HG02678 (cell line): ENCODE measurements at regions not wholly inside any gene's neighbourhood (a gene's known extent, or its start where the extent isn't known, plus 50 kb on each side); places are given as distances from the start of the nearest gene placed in this dataset.
"Not testable (repeated sequence)": the region's sequence is repeated elsewhere in the genome, so short reads cannot be mapped to it uniquely, and the experiment has no call there.

Experiments
- ATAC-seq: cut with Tn5 transposase; IDR thresholded peaks from one replicate; pipeline ENCODE4 v1.9.1; 2021; ENCODE audit warnings: mild to moderate bottlenecking, moderate library complexity; ENCODE audit not compliant: unreplicated experiment

GRCh38 chr13:59425211-59425741 is 738.5 kb downstream of the DIAPH3 start:
- ATAC-seq = no peak

DNA sequence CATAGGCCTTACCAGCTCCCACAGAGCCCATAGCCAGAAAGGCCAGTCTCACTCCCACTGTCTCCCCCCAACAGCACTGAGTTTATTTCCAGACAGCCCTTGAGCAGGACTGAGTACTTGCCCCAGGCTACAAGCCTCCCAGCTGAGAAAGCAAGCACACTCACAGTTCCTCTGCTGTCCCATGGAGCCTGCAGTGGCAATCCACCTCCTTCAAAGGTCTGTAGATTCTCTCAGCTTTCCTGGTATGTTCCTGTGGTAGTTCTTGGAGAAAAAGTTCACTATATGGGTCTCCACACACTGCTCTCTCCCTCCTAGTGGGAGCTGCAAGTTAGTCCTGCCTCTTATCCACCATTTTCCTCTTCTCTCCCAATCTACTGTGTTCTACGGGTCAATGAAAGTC is 728.7 kb downstream of the DIAPH3 start:
- no peak for ATAC-seq

GRCh38 chr13:59437544-59438301 is 726.0 kb downstream of the DIAPH3 start:
- no peak for ATAC-seq

GRCh38 chr13:59439776-59440428 is 723.8 kb downstream of the DIAPH3 start:
- no peak for ATAC-seq

- ATAC-seq = not testable (repeated sequence)
These were observed 722.7 kb downstream of the DIAPH3 start for GRCh38 chr13:59441068-59441467.

DNA sequence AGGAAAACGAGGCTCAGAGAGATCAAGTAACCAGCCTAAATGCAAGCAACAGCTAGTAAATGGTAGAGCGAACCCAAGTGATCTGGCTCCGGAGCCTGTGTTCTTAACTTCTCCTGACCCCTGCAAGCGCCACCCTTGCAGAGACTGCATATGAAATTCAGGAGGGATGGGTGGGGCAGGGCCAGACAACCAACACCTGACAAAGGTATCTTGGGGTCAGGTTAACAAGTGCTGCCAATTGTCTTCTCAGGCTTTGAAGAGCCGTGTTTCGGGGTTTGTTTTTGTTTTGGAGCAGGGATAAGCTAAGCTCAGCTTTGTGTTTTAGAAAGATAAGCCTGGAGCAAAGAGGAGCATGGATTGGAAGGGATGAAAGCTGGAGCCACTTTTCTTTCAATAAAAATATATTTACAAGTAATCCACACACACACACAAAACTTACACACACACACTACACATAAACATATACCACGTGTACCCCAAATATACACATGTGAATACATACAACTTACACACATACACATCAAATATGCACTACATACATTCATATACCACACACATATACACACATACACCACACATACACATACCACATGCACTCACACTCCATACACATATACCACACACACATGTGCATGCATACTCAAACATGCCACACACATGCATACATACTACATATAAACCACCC is 722.0 kb downstream of the DIAPH3 start:
- ATAC-seq = no peak

DNA sequence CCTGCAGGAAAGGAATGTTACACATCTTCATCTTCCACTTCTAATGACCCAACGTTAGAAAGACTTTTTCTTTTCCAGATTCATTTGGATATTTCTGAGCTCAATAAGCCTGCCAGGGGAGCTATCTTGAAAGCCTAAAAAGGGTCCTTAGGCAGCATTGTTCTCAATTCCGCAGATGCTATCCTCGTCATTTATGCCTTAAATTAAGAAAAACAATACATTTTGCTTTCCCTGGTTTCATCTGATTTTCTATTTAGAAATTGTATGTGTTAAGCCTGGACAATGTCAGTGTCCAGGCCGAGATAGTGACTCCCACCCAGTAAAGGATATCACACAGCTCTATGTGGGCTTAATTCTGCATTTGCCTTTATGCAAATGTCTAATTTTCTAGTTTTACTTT is 721.3 kb downstream of the DIAPH3 start:
- no peak for ATAC-seq

DNA sequence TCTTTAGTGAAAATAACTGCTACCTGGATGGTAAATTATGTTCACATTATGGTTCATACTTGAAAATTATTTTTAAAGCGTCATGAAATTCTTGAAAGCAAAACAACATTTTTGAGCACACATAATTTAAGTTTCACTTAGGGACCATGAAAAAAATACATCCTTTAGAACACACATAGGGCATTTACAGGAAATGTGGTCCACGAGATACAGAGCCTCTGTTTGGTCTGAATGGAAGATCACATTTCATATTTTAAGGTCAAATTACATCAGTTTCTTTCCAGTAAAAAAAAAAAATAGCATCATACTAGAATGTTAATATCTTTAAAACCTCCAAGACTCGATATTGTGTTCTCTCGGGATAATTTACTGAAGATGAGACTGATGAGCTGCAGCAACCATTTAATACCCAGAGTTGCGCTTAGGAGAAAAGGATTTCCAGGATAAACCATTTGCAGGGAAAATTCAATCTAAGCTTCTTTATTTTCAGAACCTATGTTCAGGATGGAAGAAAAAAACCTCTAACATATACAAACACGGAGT is 720.7 kb downstream of the DIAPH3 start:
- ATAC-seq = no peak

GRCh38 chr13:59444210-59444857 is 719.4 kb downstream of the DIAPH3 start:
- no peak for ATAC-seq

GRCh38 chr13:59445812-59446211 is 717.9 kb downstream of the DIAPH3 start:
- no peak for ATAC-seq

DNA sequence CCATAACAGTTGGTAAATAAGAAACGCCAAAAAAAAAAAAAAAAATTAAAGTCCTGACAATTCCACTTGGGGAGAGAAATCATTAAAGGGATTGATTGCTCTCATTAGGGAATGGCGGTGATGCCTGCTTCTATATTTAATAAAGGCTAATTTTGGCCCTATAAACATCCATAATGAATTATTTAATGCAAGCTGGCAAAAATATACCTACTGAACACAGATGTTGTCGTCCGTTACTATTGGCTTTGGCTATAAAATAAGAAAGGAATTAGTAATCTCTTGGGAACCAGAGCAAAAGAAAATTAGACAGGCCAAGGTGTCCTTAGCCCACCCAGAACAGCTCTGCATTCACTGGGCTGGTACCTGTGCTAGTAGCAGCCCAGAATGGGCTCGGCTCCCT is 717.3 kb downstream of the DIAPH3 start:
- ATAC-seq = no peak

DNA sequence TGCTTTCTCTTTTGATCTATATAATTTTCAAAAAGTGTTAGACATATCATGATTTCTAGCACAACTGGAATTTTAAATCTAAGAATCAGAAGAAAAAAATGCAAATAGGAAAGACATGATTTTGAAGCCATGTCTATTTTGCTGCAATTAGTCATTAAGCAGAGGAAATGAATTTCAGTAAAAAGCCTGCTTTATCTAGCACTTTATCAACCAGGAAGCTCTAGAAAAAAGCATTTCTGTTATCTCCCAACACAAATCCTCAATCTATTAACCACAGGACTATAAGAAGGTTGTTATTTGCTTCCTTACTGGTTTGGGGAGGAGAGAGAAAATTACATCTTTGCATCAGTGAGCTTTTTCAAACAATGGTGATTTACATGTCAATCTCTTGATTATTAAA is 716.7 kb downstream of the DIAPH3 start:
- no peak for ATAC-seq

DNA sequence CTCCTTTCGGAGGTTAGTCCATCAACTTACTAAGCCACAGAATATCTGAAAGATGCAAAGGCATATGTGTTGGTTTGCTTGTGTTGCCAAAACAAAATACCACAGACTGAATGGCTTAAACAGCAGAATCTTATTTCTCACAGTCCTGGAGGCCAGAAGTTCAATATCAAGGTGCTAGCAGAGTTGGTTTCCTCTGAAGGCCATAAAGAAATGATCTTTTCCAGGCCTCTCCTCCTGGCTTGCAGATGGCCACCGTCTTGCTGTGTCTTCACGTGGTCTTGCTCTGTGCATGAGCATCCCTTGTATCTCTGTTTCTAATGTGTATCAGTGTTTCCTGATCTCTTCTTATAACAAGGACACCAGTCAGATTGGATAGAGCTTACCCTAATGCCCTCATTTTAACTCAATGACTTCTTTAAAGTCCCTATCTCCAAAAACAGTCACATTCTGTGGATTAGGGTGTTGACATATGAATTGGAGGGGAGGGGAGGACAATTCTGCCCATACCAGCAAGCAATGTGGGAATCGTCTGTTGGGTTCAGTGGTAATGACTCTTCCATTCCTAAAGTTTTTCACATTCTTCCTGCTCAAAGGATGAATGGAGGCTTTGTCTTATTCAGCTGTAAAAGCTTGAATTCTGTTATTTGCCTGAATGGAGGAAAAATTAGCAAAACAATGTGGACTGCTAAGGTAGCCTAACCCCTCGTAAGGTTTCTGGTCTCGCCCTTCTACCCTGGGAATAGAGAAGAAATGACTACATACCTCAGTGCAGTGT is 715.7 kb downstream of the DIAPH3 start:
- ATAC-seq = no peak

- no peak for ATAC-seq
These were observed 714.0 kb downstream of the DIAPH3 start for GRCh38 chr13:59449750-59450149.

DNA sequence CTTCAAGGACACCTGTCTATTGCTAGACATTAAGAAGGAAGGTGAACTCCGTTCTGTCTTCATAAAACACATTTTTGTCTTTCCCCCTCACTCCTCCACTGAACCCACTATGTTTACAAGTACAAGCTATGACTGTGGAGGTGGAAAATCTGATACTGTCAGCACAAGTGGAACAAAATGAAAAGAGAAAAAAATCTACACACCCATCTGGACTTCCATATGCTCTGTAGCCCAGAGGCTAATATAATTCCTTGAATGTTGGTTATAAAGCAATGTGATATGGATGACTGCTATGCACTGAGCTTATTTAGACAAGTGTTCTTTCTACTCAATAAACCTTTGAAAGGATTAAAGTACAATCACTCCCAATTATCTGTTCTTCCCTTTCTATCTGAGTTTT is 713.5 kb downstream of the DIAPH3 start:
- ATAC-seq = no peak

- ATAC-seq = no peak
These were observed 712.5 kb downstream of the DIAPH3 start for GRCh38 chr13:59451236-59451635.

- ATAC-seq = no peak
These were observed 711.4 kb downstream of the DIAPH3 start for GRCh38 chr13:59452189-59452890.

- ATAC-seq = no peak
These were observed 704.7 kb downstream of the DIAPH3 start for GRCh38 chr13:59458908-59459579.

DNA sequence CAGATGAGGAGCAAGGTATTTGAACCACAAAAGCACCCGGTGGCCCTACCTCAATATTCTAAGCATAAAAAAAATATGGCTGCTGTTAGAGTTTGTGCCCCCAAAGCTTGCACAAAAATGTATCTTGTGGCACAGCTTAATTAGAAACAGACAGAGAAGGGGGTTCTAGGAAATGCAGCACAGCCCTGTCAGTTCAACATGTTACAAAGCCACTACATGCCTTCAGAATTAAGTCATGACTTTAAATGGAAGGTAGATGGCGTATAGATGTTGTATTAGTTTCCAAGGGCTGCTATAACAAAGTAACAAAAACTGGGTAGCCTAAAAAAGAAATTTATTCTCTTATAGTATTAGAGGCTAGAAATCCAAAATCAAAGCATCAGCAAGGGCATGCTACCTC is 703.8 kb downstream of the DIAPH3 start:
- no peak for ATAC-seq
